Central memory CD8-positive, alpha-beta T cell (primary cell): ENCODE measurements at regions not wholly inside any gene's neighbourhood (a gene's known extent, or its start where the extent isn't known, plus 50 kb on each side); places are given as distances from the start of the nearest gene placed in this dataset.
"Not testable (repeated sequence)": the region's sequence is repeated elsewhere in the genome, so short reads cannot be mapped to it uniquely, and the experiment has no call there.

Experiments used
- ATAC-seq: fragments of 150-1000 bp; cut with Tn5 transposase; replicated peaks from 2 replicates; pipeline ENCODE4 v1.10.0; 2022; ENCODE audit warnings: mild to moderate bottlenecking, moderate FRiP score, moderate number of reproducible peaks; ENCODE audit not compliant: poor library complexity, severe bottlenecking; ENCODE audit errors: extremely low read depth
- DNase-seq, 2 donors: peaks; one replicate each; pipeline ENCODE4 v3.0.0; 2021; ENCODE audit warnings: low spot score in 2 of 2
- H3K27ac Mint-ChIP-seq: one replicate; pipeline ENCODE4 v1.8.0; 2022; ENCODE audit warnings: low read depth, mild to moderate bottlenecking, moderate library complexity, mixed read lengths
- H3K27me3 Mint-ChIP-seq: one replicate; pipeline ENCODE4 v1.8.0; 2022; ENCODE audit warnings: mixed read lengths
- H3K36me3 Mint-ChIP-seq: one replicate; pipeline ENCODE4 v1.8.0; 2022; ENCODE audit warnings: mild to moderate bottlenecking, moderate library complexity, mixed read lengths; ENCODE audit not compliant: insufficient read depth
- H3K4me1 Mint-ChIP-seq: one replicate; pipeline ENCODE4 v1.8.0; 2022; ENCODE audit warnings: mixed read lengths
- H3K4me3 Mint-ChIP-seq: one replicate; pipeline ENCODE4 v1.8.0; 2022; ENCODE audit warnings: mild to moderate bottlenecking, moderate library complexity, mixed read lengths
- H3K9me3 Mint-ChIP-seq: one replicate; pipeline ENCODE4 v1.8.0; 2022; ENCODE audit warnings: mixed read lengths

DNA sequence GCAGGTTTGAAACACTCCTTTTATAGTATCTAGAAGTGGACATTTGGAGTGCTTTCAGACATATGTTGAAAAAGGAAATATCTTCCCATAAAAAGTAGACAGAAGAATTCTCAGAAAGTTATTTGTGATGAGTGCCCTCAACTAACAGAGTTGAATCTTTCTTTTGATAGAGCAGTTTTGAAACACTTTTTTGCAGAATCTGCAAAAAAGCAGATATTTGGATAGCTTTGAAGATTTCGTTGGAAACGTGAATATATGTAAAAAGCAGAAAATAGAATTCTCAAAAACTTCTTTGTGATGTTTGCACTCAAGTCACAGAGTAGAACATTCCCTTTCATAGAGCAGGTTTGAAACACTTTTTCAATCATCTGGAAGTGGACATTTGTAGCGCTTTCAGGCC is 676.4 kb upstream of the ZNF337 start:
- ATAC-seq, H3K27me3 Mint-ChIP-seq, H3K4me1 Mint-ChIP-seq, H3K36me3 Mint-ChIP-seq, DNase-seq, H3K4me3 Mint-ChIP-seq, H3K9me3 Mint-ChIP-seq, H3K27ac Mint-ChIP-seq: not testable (repeated sequence)

- no peaks in the 10 kb centered on the region for H3K4me1 Mint-ChIP-seq
- no peak overlapping the region for H3K4me3 Mint-ChIP-seq
- ATAC-seq (no peak), DNase-seq (no peak)
- no peaks in the 10 kb centered on the region for H3K9me3 Mint-ChIP-seq
- no peak overlapping the region for H3K27ac Mint-ChIP-seq
- H3K36me3 Mint-ChIP-seq = no peaks in the 10 kb centered on the region
- no peaks in the 10 kb centered on the region for H3K27me3 Mint-ChIP-seq
These were observed 657.9 kb upstream of the ZNF337 start for GRCh38 chr20:26354511-26354910.

GRCh38 chr20:26347396-26347795 is 650.7 kb upstream of the ZNF337 start:
- ATAC-seq (no peak), DNase-seq (no peak)
- Mint-ChIP-seq H3K27ac (no peak overlapping the region), H3K9me3 (no peaks in the 10 kb centered on the region), H3K4me3 (no peak overlapping the region), H3K36me3 (no peaks in the 10 kb centered on the region), H3K27me3 (no peaks in the 10 kb centered on the region), H3K4me1 (no peaks in the 10 kb centered on the region)

- not testable (repeated sequence) for H3K27ac Mint-ChIP-seq, H3K4me3 Mint-ChIP-seq, DNase-seq, H3K9me3 Mint-ChIP-seq, H3K4me1 Mint-ChIP-seq, H3K36me3 Mint-ChIP-seq, ATAC-seq, H3K27me3 Mint-ChIP-seq
These were observed 643.9 kb upstream of the ZNF337 start for GRCh38 chr20:26340460-26341065.

GRCh38 chr20:26324177-26324576 is 627.5 kb upstream of the ZNF337 start:
- H3K27ac Mint-ChIP-seq = no peak overlapping the region
- no peaks in the 10 kb centered on the region for H3K4me1 Mint-ChIP-seq
- DNase-seq (no peak), ATAC-seq (no peak)
- no peak overlapping the region for H3K4me3 Mint-ChIP-seq
- no peaks in the 10 kb centered on the region for H3K36me3 Mint-ChIP-seq
- no peaks in the 10 kb centered on the region for H3K27me3 Mint-ChIP-seq
- no peaks in the 10 kb centered on the region for H3K9me3 Mint-ChIP-seq

DNA sequence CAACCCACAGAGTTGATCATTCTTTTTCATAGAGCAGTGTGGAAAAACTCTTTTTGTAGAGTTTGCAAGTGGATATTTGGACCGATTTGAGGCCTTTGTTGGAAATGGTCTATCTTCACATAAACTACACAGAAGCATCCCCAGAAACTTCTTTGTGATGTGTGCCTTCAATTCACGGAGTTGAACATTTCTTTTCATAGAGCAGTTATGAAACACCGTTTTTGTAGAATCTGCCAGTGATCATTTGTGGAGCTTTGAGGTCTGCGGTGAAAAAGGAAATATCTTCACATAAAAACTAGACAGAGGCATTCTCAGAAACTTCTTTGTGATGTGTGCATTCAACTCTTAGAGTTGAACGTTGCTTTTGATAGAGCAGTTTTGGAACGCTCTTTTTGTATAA is 618.4 kb upstream of the ZNF337 start:
- H3K4me1 Mint-ChIP-seq = no peaks in the 10 kb centered on the region
- H3K9me3 Mint-ChIP-seq = no peaks in the 10 kb centered on the region
- no peaks in the 10 kb centered on the region for H3K27me3 Mint-ChIP-seq
- H3K4me3 Mint-ChIP-seq = no peak overlapping the region
- DNase-seq = no peak
- no peaks in the 10 kb centered on the region for H3K36me3 Mint-ChIP-seq
- ATAC-seq = no peak
- H3K27ac Mint-ChIP-seq = no peak overlapping the region

DNA sequence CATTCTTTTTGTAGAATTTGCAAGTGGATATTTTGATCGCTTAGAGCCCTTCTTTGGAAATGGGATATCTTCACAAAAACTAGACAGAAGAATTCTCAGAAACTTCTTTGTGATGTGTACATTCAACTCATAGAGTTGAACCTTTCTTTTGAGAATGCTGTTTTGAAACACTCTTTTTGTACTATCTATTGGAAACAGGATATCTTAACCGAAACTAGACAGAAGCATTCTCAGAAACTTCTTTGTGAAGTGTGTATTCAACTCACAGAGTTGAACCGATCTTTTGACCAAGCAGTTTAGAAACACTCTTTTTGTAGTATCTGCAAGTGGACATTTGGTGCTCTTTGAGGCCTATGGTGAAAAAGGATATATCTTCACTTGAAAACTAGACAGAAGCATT is 613.1 kb upstream of the ZNF337 start:
- H3K27ac Mint-ChIP-seq, H3K4me3 Mint-ChIP-seq, ATAC-seq, H3K4me1 Mint-ChIP-seq, DNase-seq, H3K36me3 Mint-ChIP-seq, H3K27me3 Mint-ChIP-seq, H3K9me3 Mint-ChIP-seq: not testable (repeated sequence)

DNA sequence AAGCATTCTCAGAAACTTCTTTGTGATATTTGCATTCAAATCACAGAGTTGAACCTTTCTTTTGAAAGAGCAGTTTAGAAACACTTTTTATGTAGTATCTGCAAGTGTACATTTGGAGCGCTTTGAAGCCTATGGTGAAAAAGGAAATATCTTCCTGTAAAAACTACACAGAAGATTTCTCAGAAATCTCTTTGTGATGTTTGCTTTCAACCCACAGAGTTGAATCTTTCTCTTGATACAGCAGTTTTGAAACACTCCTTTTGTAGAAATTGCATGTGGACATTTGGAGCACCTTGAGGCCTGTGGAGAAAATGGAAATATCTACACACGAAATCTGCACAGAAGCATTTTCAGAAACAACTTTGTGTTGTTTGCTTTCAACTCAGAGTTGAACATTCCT is 612.3 kb upstream of the ZNF337 start:
- ATAC-seq = no peak
- H3K27me3 Mint-ChIP-seq = no peaks in the 10 kb centered on the region
- no peak for DNase-seq
- H3K4me3 Mint-ChIP-seq = no peak overlapping the region
- no peaks in the 10 kb centered on the region for H3K4me1 Mint-ChIP-seq
- H3K9me3 Mint-ChIP-seq = no peaks in the 10 kb centered on the region
- H3K36me3 Mint-ChIP-seq = no peaks in the 10 kb centered on the region
- no peak overlapping the region for H3K27ac Mint-ChIP-seq

DNA sequence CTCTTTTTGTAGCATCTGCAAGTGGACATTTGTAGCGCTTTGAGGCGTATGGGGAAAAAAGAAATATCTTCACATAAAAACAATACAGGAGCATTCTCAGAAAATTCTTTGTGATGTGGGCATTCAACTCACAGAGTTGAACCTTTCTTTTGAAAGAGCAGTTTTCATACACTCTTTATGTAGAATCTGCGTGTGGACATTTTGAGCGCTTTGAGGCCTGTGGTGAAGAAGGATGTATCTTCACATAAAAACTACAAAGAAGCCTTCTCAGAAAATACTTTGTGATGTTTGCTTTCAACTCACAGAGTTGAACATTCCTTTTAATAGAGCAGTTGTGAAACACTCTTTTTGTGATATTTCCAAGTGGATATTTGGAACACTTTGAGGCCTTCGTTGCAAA is 598.4 kb upstream of the ZNF337 start:
- no peak for DNase-seq
- H3K36me3 Mint-ChIP-seq = no peaks in the 10 kb centered on the region
- no peak overlapping the region for H3K27ac Mint-ChIP-seq
- no peaks in the 10 kb centered on the region for H3K4me1 Mint-ChIP-seq
- no peaks in the 10 kb centered on the region for H3K9me3 Mint-ChIP-seq
- no peak for ATAC-seq
- H3K4me3 Mint-ChIP-seq = no peak overlapping the region
- H3K27me3 Mint-ChIP-seq = no peaks in the 10 kb centered on the region

DNA sequence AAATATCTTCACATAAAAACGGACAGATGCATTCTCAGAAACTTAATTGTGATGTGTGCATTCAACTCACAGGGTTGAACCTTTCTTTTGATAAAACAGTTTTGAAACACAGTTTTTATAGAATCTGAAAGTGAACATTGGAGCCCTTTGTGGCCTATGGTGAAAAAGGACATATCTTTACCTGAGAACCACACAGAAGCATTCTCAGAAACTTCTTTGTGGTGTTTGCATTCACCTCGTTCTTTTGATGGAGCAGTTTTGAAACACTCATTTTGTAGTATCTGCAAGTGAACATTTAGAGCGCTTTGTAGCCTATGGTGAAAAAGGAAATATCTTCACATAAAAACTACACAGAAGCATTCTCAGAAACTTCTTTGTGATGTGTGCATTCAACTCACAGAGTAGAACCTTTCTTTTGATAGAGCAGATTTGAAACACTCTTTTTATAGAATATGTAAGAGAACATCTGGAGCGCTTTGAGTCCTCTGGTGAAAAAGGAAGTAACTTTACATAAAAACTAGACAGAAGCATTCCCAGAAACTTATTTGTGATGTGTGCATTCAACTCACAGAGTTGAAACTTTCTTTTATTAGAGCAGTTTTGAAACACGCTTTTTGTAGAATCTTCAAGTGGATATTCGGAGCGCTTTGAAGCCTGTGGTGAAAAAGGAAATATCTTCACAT is 591.9 kb upstream of the ZNF337 start:
- not testable (repeated sequence) for H3K9me3 Mint-ChIP-seq, H3K27ac Mint-ChIP-seq, H3K27me3 Mint-ChIP-seq, H3K36me3 Mint-ChIP-seq, H3K4me1 Mint-ChIP-seq, H3K4me3 Mint-ChIP-seq, DNase-seq, ATAC-seq

- Mint-ChIP-seq H3K27me3 (no peaks in the 10 kb centered on the region), H3K4me1 (no peaks in the 10 kb centered on the region), H3K9me3 (no peaks in the 10 kb centered on the region), H3K36me3 (no peaks in the 10 kb centered on the region), H3K27ac (no peak overlapping the region), H3K4me3 (no peak overlapping the region)
- DNase-seq = no peak
- ATAC-seq = no peak
These were observed 582.6 kb upstream of the ZNF337 start for GRCh38 chr20:26279238-26279637.

DNA sequence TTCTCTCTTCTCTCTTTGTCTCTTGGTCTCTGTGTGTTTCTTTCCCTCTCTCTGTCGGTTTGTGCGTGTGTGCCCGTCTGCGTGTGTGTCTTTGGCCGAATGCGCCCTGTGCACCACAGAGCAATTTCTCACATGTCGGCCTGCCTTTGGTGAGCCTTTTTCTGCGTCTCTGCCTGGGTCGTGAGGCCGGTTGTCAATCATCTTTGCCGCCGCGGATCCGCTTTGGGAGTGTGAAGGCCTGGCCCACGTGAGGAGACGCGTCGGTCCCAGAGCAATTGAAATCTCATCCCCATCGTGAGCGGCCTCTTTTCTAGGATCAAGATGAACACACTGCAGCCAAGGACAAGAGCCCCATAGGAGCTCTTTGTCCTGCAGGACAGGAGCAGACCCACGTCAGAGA is 580.7 kb upstream of the ZNF337 start:
- no peaks in the 10 kb centered on the region for H3K27me3 Mint-ChIP-seq
- no peak overlapping the region for H3K4me3 Mint-ChIP-seq
- H3K4me1 Mint-ChIP-seq = no peaks in the 10 kb centered on the region
- no peak overlapping the region for H3K27ac Mint-ChIP-seq
- no peak for DNase-seq
- ATAC-seq = no peak
- H3K36me3 Mint-ChIP-seq = no peaks in the 10 kb centered on the region
- H3K9me3 Mint-ChIP-seq = no peaks in the 10 kb centered on the region

GRCh38 chr20:26276554-26277210 is 580.0 kb upstream of the ZNF337 start:
- H3K36me3 Mint-ChIP-seq = no peaks in the 10 kb centered on the region
- no peak overlapping the region for H3K27ac Mint-ChIP-seq
- H3K4me3 Mint-ChIP-seq = no peak overlapping the region
- no peaks in the 10 kb centered on the region for H3K4me1 Mint-ChIP-seq
- DNase-seq (no peak), ATAC-seq (no peak)
- H3K9me3 Mint-ChIP-seq = peaks cover 3% of the 10 kb centered on the region
- H3K27me3 Mint-ChIP-seq = no peaks in the 10 kb centered on the region
